ENCODE measurements at regions not wholly inside any gene's neighbourhood (a gene's known extent, or its start where the extent isn't known, plus 50 kb on each side); places are given as distances from the start of the nearest gene placed in this dataset.
"Not testable (repeated sequence)": the region's sequence is repeated elsewhere in the genome, so short reads cannot be mapped to it uniquely, and the experiment has no call there.

DNA sequence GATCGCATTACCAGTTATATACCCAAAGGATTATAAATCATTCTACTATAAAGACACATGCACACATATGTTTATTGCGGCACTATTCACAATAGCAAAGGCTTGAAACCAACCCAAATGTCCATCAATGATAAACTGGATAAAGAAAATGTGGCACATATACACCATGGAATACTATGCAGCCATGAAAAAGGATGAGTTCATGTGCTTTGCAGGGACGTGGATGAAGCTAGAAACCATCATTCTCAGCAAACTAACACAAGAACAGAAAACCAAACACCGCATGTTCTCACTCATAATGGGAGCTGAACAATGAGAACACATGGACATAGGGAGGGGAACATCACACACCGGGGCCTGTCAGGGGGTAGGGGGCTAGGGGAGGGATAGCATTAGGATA lies 495.8 kb downstream of the AACS start:
- DNase-seq (ENCODE audit: low spot score): not testable (repeated sequence)

DNA sequence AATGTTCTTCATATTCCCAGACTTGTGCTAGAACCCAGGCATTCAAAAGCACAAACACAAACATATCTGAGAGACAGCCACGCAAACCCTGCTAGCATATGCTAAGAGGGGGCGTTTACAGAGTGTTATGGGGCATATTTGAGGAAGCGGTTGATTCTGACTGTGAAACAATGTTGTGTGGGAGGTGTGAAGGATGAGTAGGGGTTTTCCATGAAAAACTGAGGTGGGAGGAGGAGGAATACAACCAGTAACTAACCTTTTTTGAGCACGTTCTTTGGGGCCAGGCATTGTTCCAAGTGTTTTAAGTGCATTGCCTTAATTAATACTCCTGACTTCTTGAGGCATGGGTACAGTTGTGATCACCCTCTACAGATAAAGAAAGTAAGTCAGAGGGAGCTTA lies 499.5 kb downstream of the AACS start:
- no peak for DNase-seq (ENCODE audit: low spot score)

DNA sequence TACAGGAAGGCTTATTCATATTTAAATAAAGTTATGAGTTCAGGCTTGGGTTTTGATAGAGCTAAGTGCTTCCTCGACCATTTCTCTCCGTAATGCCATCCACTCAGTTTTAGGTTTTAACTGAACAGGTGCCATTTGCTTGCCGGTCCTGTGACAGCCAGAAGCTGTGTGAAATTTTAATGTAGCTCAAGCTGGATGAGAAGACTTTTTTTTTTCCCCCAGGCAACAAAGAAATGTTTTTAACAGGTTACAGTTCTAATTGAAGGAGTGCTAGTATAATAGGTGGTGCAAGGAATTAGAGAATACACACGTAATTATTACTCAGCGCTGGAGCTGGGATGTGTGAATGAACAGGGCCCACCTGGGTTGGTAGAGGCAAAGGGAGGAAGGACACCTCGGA lies 502.3 kb downstream of the AACS start:
- DNase-seq (ENCODE audit: low spot score): no peak

DNA sequence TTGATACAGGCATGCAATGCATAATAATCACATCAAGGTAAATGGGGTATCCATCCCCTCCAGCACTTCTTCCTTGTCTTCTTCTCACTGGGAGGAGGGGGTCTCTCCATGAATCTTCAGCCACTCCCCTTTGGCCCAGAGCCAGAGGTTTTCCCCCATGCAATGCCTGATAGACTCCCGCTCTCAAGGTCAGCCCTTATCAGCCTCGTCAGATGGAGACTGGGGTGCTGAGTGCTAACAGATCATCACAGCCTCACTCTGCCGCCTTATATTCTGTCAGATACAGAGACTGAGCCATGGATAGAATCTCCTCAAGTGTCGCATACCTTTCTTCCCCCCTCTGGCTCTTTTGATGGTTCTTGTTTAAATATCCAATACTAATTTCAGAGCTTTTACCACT lies 503.1 kb downstream of the AACS start:
- DNase-seq (ENCODE audit: low spot score): no peak

DNA sequence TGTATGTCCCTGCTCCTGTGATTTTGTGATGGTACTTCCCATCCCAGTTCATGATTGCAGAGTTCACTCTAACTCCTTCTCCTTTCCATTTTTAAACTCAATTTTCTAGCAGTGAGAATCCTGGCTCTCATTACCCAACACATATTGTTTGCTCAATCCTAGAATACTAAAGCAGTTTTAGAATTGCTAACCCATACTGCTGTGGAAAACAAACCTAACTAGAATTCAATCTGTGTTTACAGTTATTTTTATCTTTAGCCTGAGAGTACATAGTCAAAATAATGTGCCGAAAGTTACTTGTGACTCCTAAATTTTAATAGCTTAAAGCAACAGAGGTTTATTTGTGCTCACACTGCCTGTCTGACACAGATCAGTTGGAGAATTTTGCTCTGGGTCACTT lies 508.0 kb downstream of the AACS start:
- no peak for DNase-seq (ENCODE audit: low spot score)

DNA sequence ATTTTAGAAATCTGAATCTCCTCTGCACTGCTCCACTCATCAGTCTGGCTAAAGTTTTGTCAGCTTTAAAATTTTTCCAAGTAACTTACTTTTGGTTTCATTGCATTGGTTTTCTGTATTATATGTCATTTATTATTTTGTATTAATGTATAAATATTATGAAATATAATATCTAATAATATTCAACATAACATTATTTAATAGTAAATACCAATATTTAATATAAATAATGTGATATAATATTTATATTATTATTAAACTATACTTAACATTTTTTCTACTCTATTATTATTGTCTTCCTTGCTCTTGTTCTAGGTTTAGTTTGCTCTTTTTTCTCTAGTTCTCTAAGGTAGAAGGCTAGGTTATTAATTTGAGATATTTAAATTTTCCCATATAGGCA lies 512.1 kb downstream of the AACS start:
- no peak for DNase-seq (ENCODE audit: low spot score)

DNA sequence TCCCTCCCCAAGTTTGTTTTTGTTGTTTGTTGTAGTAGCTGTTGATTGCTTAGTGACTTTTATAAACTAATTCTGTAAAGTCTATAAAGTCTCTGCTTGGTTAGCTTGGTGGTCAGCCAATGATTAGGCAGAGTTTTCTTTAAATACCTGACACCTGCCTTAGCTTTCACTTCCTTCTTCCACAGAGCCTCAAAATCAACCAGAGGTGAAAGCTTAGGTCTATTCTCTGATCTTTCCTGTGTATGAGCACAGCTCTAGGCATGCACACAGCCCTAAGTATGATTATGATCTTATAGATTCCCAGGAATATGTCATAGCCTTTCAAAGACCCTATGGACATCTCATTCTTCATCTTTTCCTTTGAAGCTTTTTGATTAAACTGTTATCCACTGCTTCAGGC lies 514.7 kb downstream of the AACS start:
- no peak for DNase-seq (ENCODE audit: low spot score)

DNA sequence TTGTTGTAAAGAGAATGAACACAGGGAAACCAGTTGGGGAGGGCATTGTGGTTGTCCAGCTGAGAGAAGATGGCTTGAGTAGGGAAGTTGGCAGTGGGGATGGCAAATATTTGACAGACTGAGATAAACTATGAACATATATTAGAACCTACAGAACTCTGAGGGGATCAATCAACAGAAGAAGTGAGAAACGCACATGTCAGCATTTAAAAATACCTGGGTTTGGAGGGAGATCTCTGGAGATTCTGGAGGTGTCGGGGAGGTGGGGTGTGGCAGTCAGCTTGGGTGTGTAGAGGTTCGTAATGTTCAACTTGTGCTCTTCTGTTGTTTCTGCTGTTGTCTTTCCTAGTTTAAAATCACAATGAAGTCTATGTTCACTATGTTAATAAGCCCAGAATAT lies 517.8 kb downstream of the AACS start:
- no peak for DNase-seq (ENCODE audit: low spot score)

DNA sequence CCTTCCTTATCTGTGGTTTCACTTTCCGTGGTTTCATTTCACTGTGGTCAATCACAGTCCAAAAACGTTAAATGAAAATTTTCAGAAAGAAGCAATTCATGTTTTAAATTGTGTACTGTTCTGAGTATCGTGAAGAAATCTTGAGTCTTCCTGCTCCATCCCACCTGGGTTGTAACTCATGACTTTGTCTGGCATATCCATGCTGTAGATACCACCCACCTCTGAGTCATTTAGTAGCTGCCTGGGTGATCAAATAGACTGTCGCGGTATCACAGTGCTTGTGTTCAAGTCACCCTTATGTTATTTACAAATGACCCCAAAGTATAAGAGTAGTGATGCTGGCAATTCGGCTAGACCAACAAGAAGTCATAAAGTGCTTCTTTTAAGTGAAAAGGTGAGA lies 521.2 kb downstream of the AACS start:
- no peak for DNase-seq (ENCODE audit: low spot score)

DNA sequence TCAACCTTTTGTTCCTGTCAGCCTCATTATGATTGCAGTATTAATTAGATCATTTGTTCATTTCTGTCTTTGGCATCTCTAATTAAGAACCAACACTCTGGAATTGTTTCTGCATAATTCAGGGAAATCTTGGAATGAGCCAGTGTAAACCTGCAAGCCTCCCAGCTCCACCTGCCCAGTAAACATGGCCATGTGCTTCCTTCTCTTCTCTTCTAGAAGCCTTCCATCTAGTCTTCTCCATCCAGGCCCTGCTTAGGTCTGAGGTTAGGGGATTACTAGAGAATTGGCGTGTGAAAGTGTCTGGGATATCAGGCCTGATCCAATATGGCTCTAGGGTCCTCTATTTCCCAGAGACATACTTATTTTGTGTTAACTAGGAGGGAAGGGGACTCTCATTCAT lies 528.0 kb downstream of the AACS start:
- no peak for DNase-seq (ENCODE audit: low spot score)

DNA sequence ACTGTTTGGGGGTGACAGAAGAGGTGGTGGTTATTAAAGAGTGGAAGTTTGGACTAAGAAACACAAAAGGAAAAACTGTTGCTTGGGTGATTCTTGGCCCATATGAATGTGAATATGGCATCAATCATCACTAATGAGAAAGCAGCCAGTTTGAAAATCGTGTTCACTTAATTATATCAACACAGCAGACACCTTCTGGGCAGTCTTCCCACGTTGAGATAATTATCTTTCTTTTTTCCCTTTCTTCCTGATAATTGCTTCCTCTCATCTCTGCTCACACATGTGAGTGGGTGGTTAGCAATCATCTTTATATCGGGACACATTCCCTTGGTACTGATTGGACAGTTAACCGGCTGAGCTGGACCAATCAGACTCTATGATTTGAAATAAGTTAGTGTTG lies 539.7 kb downstream of the AACS start:
- DNase-seq (ENCODE audit: low spot score): no peak

DNA sequence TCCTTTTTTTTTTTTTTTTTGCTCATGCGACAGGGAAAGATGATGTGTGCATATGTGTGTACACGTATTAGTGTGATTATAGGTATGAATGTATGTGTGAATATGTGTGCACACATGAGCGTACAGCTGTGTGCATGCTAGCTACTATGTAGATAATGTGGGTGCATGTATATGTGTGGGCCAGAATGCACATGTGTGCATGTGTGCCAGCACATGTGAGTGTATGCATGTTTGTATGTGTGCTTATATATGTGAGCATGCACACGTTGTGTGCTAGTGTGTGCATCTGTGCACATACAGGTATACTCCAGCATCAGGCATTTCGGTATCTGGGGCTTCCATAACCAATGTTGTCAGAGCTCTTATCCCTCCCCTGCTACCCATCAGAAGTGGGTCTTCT lies 541.1 kb downstream of the AACS start:
- no peak for DNase-seq (ENCODE audit: low spot score)

DNA sequence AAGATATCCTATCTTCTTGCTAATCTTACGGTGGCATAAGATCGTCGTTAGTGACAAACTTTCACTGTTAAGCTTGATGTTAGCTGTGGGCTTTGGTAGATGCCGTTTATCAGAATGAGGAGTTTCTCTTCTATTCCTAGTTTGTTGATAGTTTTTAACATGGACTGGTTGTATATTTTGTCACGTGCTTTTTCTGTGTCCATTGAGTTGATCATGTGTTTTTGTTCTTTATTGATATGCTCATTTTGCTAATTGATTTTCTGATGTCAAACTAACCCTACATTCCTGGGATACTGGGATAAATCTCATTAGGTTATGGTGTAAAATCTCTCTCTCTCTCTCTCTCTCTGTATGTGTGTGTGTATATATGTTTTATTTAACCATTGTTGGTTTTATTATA lies 545.1 kb downstream of the AACS start:
- DNase-seq (ENCODE audit: low spot score): no peak

DNA sequence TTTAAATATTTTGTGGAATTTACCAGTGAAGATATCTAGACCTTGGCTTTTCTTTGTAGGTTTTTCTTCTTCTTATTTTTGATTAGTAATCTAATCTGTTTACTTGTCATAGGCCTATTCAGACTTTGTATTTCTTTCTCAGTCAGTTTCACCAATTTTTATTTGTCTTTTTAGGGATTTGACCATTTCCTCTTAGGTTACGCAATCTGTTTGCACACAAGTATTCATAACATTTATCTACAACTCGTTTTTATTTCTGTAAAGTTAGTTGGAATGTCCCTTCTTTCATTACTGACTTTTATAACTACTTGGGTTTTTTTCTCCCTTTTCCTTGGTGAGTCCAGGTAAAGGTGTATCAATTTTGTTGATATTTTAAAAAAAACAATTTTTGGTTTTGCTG lies 545.7 kb downstream of the AACS start:
- DNase-seq (ENCODE audit: low spot score): no peak

DNA sequence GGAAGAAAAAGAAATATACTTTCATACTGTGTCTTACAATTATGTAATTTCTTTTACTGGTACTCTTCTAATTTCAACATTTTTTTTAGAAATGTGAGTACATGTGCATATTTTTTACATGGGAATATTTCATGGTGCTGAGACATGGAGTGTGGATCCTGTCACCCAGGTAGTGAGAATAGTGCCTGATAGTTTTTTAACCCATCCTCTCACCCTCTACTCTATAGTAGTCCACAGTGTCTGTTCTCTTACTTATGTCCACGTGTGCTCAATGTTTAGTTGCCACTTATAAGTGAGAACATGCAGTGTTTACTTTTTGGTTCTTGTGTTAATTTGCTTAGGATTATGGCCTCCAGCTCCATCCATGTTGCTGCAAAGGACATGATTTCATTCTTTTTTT lies 548.8 kb downstream of the AACS start:
- DNase-seq (ENCODE audit: low spot score): no peak

DNA sequence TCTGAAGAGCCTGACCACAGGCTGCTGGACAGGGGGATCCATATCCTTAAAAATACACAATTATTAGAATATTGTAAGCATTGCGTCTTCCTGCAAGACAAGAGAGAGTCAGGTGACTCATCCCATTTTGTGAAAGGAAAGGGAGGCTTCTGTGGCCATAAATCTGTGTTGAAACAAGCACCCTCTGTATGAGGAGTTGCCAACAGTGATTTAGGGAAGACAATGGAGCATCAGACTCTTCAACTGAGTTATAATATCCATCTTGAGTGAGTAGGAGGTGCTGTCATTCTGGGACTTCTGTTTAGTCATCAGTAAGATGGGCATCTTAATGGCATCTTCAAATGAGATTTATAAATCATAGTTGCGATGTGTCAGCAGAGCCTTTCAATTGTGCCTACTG lies 554.5 kb downstream of the AACS start:
- DNase-seq (ENCODE audit: low spot score): no peak

DNA sequence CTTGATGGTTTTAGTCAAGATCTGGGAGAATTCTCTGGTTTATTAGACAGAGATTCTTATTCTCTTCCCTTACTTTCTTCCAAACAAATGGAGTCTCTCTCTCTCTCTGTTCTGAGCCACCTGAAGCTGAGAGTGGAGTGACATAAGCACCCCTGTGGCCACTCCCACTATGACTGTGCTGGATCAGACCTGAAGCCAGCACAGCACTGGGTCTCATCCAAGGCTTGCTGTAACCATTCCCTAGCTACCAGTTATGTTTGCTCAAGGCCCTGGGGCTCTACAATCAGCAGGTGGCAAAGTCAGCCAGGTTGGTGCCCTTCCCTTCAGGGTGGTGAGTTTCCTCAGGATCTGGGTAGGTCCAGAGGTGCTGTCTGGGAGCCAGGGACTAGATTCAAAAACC lies 568.5 kb downstream of the AACS start:
- no peak for DNase-seq (ENCODE audit: low spot score)

DNA sequence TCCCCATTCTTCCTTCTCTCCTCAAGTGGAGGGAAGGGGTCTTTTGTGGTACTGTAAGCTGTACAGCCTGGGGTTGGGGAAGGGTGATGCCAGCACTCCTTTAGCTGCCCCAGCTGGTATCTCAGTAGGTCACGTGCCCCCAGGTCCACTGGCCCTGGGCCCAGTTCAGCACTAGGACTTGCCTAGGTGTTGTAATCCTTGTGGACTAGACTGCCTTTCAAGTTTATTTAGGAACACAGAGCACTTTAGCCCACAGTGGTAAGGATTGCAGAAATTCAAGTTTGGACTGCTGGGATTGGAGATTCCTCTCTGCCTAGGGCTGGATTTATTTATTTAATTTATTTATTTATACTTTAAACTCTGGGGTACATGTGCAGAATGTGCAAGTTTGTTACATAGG lies 569.6 kb downstream of the AACS start:
- no peak for DNase-seq (ENCODE audit: low spot score)

DNA sequence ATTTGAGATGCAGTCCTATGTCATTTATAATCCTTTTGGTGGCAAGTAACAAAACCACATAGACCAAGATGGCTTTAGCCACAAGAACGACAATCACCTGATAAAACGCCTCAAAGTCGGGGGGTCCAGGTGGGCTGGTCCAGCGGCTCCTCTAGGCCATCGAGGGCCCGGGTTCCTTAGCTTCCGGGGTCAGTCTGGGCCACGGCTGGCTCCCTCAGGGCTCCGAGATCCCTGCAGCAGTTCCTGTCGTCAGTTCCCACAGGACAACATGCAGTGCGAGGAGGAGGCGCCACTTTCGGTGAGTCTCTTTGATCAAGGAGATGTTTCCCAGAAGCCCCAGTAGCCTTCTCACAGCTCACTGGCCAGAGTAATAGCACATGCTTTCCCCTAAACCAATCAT lies 574.6 kb downstream of the AACS start:
- DNase-seq (ENCODE audit: low spot score): no peak

DNA sequence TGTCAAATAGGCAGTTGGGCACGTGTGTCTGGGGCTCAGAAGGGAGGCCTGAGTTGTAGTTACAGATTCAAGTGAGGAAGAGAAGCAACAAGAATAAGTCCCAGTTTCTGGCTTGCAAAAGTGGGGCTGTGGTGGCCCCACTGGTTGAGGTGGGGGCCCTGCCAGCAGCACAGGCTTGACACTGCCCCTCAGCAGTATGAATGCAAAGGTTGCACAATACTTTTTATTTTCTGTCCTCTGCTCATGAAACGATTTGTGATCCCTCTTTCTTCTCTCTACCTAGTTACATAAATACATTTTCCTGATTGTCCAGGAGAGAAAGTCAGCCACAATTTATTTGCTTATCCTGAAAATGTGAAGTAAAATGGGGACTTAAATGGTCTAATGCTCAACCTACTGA lies 577.8 kb downstream of the AACS start:
- no peak for DNase-seq (ENCODE audit: low spot score)

DNA sequence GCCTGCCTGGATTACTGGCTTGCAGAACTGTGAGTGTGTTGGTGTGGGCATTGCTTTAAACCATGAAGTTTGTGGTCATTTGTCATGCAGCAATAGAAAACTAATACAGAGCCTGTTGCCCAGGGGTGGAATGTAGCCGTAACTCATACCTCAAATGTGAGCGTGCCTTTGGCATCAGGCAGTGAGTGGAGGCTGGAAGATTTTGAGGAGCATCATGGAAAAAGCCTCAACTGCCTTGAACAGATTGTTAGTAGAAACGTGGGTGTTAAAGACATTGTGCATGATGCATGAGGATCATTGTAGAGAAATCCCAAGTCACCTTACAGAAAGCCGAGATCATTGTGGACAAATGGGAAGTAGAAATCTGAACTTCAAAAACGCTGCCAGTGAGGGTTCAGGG lies 580.5 kb downstream of the AACS start:
- no peak for DNase-seq (ENCODE audit: low spot score)

DNA sequence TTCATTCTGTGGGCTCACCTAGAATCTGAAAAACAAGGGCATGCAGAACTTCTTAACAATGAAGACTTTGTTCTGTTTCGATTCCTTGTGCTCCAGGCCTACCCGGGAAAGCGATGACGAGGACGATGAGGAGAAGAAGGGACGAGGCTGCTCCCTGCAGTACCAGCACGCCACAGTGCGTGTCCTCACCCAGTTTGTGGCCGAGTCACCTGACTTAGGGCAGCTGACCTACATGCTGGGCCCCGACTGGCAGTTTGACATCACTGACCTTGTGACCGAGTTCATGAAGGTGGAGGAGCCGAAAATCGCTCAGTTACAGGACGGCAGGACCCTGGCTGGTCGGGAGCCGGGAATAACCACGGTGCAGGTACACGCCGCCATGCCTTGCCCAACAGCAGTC lies 585.4 kb downstream of the AACS start:
- DNase-seq (ENCODE audit: low spot score): no peak

DNA sequence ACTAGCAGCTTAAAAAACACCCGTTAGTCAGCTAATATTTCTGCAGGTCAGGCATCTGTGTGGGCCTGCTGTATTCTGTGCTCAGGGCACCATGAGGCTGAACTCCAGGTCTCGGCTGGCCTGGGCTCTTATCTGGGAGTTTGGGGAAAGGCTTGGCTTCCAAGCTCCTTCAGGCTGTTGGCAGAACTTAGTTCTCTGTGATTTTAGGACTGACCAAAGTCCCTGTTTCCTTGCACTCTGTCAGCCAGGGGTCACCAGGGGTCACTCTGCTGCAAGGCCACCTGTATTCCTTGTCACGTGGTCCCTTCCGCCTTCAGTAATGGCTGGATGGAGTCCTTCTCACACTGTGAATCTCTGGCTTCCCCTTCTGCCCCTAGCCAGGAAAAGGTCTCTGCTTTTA lies 586.4 kb downstream of the AACS start:
- DNase-seq (ENCODE audit: low spot score): no peak

DNA sequence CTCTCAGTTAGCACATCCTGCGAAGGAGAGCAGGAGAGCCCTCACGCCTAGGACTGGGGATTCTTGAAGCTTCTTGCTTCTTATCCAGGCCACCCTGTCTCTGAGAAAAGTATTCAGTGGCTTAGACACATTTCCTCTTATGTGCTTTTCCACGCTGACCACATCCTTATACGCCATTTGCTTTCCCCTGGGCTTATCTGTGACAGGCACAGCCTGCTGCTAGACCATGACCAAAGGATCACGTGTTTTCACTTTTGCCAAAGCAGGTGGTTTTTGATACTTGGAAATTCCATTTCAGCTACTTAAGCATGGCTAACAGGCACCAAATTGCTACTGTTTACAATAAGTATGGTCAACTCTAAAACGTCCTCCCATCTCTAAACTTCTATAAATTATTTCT lies 587.4 kb downstream of the AACS start:
- no peak for DNase-seq (ENCODE audit: low spot score)

DNA sequence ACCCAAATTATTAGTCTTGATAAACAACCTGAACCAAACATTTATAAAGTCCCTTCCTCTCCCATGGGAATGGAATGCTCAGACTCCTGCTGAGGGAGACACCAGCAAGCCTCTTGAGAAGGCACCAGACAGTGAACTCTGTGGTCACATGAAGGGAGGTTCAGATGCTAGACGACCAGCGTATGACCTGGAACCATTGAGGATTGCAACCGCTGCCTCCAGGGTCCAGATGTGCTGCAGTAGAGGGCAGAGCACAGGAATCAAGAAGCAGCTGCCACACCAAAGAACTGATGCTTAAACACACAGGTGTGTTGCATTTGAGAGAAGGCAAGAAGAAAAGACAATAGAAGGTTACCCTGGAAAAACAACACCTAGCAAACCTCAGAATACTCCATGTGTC lies 592.4 kb downstream of the AACS start:
- DNase-seq (ENCODE audit: low spot score): no peak
